Fibroblast of lung (primary cell): ENCODE measurements at regions not wholly inside any gene's neighbourhood (a gene's known extent, or its start where the extent isn't known, plus 50 kb on each side); places are given as distances from the start of the nearest gene placed in this dataset.

Source experiments
- CTCF ChIP-seq, 2 donors: IDR thresholded peaks in 1 of 2; conservative IDR thresholded peaks in 1 of 2; 1 replicate in 1 of 2; 2 replicates in 1 of 2; pipeline ENCODE4 v1.5.1; 2011 to 2012; ENCODE audit warnings: low read length in 2 of 2, control low read depth in 1 of 2, inconsistent platforms in 1 of 2, low read depth in 1 of 2, mild to moderate bottlenecking in 1 of 2
- EZH2 ChIP-seq: IDR thresholded peaks from 2 replicates; pipeline ENCODE4 v1.5.1; 2012; ENCODE audit warnings: low read length, control low read depth, mild to moderate bottlenecking; ENCODE audit errors: missing control alignments

GRCh38 chr6:113281431-113281830 is 575.7 kb upstream of the MARCKS start:
- TF ChIP-seq CTCF (conservative IDR thresholded peaks at IDR 0.05 in 1 of 2, IDR thresholded peaks at IDR 0.05 in 1 of 2; ENCODE audit: low read depth in 1 of 2, low read length in 2 of 2) (no peak), EZH2 (no peak)
